ENCODE measurements at regions not wholly inside any gene's neighbourhood (a gene's known extent, or its start where the extent isn't known, plus 50 kb on each side); places are given as distances from the start of the nearest gene placed in this dataset.

DNA sequence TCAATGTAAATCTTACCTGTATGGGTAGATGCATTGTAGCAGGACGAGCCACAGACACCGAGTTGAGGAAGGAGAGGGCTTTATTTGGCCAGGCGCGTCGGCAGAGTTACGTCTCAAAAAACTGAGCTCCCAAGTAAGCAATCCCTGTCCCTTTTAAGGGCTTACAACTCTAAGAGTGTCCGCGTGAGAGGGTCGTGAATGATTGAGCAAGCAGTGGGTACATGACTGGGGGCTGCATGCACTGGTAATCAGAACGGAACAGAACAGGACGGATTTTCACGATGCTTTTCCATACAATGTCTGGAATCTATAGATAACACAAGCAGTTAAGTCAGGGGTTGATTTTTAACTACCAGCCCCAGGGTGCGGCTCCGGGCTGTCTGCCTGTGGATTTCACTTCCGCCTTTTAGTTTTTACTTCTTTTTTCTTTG is 524.9 kb upstream of the HTR2C start:
- Histone ChIP-seq H4K20me1 (replicated peaks; ENCODE audit: control insufficient read depth, insufficient read depth, low read length) (no peaks in the 10 kb centered on the region), H3K36me3 (ENCODE audit: control insufficient read depth, insufficient read depth, low read length) (no peaks in the 10 kb centered on the region), H3K27ac (ENCODE audit: extremely low read depth, low read depth, low read length) (peak overlapping the region; percentile 86), H3K9me3 (replicated peaks; ENCODE audit: control insufficient read depth, insufficient read depth, low read depth, low read length) (no peaks in the 10 kb centered on the region), H3K27me3 (ENCODE audit: control insufficient read depth in 2 of 2, insufficient read depth in 2 of 2, low read length in 2 of 2) (no peaks in the 10 kb centered on the region), H3K79me2 (ENCODE audit: control insufficient read depth, insufficient read depth, low read length) (peaks cover 49% of the 10 kb centered on the region), H3K9me1 (ENCODE audit: control insufficient read depth, insufficient read depth, low read length) (no peaks in the 10 kb centered on the region), H3K4me2 (ENCODE audit: insufficient read depth, low read length) (peak overlapping the region; percentile 81), H3K4me1 (replicated peaks in 1 of 2; ENCODE audit: control insufficient read depth in 2 of 2, insufficient read depth in 2 of 2, low read length in 2 of 2) (peaks cover 4% of the 10 kb centered on the region in 2 experiments; a peak in 3 of 5 replicates), H2AFZ (ENCODE audit: low read depth, low read length) (peak overlapping the region; percentile 80), H3K9ac (ENCODE audit: insufficient read depth in 1 of 2, low read depth in 2 of 2, low read length in 2 of 2) (peak overlapping the region; percentile 53 to 86; a peak in 3 of 4 replicates), H3K4me3 (peak overlapping the region; percentile 47)
- 0% methylated on average over 15 of the region's 15 CpGs for WGBS (ENCODE audit: insufficient coverage, low coverage, missing lambda C conversion rate)
- ChIA-PET CTCF (ENCODE audit: low intra/inter-chr PET ratio) (no interaction called here), POLR2A (interaction anchor here (0.8 to 1.5 kb wide), 5 partner anchors 8 to 14 kb away, joined by 3 to 12 read pairs (median 4); no protein-coding TSS in a partner anchor)
- peak; percentile 15 for FAIRE-seq
- peak in 2 of 4 experiments; percentile 35 to 79 for DNase-seq (ENCODE audit: extremely low read depth in 1 of 4, low spot score in 3 of 4)
- ATAC-seq, result peak; percentile 71
- intact Hi-C loops (cut with micrococcal nuclease), result loop anchor here (2.0 kb wide), 1 partner anchor 16 kb away; no protein-coding TSS in a partner anchor
- in situ Hi-C loops (cut with MboI), result no loop called here
- no TSS peak for BruUV-seq (replicated peaks)
- peak; percentile 71 for TF ChIP-seq ZNF766 (CRISPR knock-in tag; conservative IDR thresholded peaks at IDR 0.05)
- TF ChIP-seq SOX6 (IDR thresholded peaks at IDR 0.05), result peak; percentile 91
- peak; percentile 78; the same call in 1 of the 2 replicates for TF ChIP-seq KLF16 (IDR thresholded peaks at IDR 0.05)
- no peak for TF ChIP-seq ZNF384 (IDR thresholded peaks at IDR 0.05; ENCODE audit: low read depth, low read length)
- no peak for TF ChIP-seq XRCC3 (IDR thresholded peaks at IDR 0.05)
- TF ChIP-seq SNRNP70 (optimal IDR thresholded peaks at IDR 0.05; ENCODE audit: low read depth, low read length), result no peak
- peak; percentile 26; the same call in 1 of the 2 replicates for TF ChIP-seq MITF (IDR thresholded peaks at IDR 0.05)
- TF ChIP-seq NRF1 (conservative IDR thresholded peaks at IDR 0.05 in 1 of 2, IDR thresholded peaks at IDR 0.05 in 1 of 2), result no peak
- no peak; a peak in 1 of 4 replicates for TF ChIP-seq MAZ (CRISPR knock-in tag; conservative IDR thresholded peaks at IDR 0.05 in 1 of 2, IDR thresholded peaks at IDR 0.05 in 1 of 2)
- no peak for TF ChIP-seq MTF1 (CRISPR knock-in tag; IDR thresholded peaks at IDR 0.05; ENCODE audit: borderline replicate concordance)
- no peak for TF ChIP-seq PATZ1 (CRISPR knock-in tag; IDR thresholded peaks at IDR 0.05; ENCODE audit: borderline replicate concordance)
- no peak for TF ChIP-seq RBBP5 (IDR thresholded peaks at IDR 0.05; ENCODE audit: borderline replicate concordance, insufficient read depth, low read length, poor library complexity, severe bottlenecking)
- no peak for TF ChIP-seq CBFB (CRISPR knock-in tag; IDR thresholded peaks at IDR 0.05)
- TF ChIP-seq NFYB (IDR thresholded peaks at IDR 0.05; ENCODE audit: extremely low read depth, insufficient read length), result no peak
- no peak for TF ChIP-seq ZKSCAN1 (IDR thresholded peaks at IDR 0.05; ENCODE audit: low read depth, low read length)
- no peak for TF ChIP-seq NFE2L1 (tag; IDR thresholded peaks at IDR 0.05; ENCODE audit: borderline replicate concordance, low read depth)
- TF ChIP-seq TAF1 (IDR thresholded peaks at IDR 0.05; ENCODE audit: control insufficient read depth, extremely low read depth, insufficient read depth, low read length, severe bottlenecking), result no peak
- TF ChIP-seq ZFP30 (CRISPR knock-in tag; IDR thresholded peaks at IDR 0.05; ENCODE audit: borderline replicate concordance), result no peak
- TF ChIP-seq PRPF4 (IDR thresholded peaks at IDR 0.05; ENCODE audit: insufficient read depth, low read depth, low read length, poor library complexity, severe bottlenecking), result no peak
- peak; percentile 96 for TF ChIP-seq ARID1B (IDR thresholded peaks at IDR 0.05)
- TF ChIP-seq PML (IDR thresholded peaks at IDR 0.05; ENCODE audit: low read length), result peak; percentile 50; the same call in 1 of the 2 replicates

Measured in K562 (cell line).